AG04450 (cell line): ENCODE measurements at regions not wholly inside any gene's neighbourhood (a gene's known extent, or its start where the extent isn't known, plus 50 kb on each side); places are given as distances from the start of the nearest gene placed in this dataset.

Experiments used
- CTCF ChIA-PET: fragments of 300-600, 350-600 bp; formaldehyde crosslinking; extraction: SDS; loops from one replicate; lab custom pipeline; 2022; ENCODE audit warnings: antibody characterized with exemption, inconsistent platforms; lab: Charles Lee
- POLR2A ChIA-PET: fragments of 350-600 bp; formaldehyde crosslinking; extraction: SDS; loops from one replicate; lab custom pipeline; 2021; ENCODE audit warnings: antibody characterized with exemption, inconsistent platforms; lab: Yijun Ruan, JAX
- DNase-seq: peaks from one replicate; pipeline ENCODE4 v3.0.0-alpha.2; 2011; ENCODE audit warnings: low read depth, low spot score
- H3K27ac ChIP-seq: one replicate; pipeline ENCODE4 v1.5.1; 2012; ENCODE audit warnings: low read depth, low read length, control low read depth
- H3K27me3 ChIP-seq: one replicate; pipeline ENCODE4 v1.6.0; 2012; ENCODE audit warnings: low read length; ENCODE audit not compliant: control insufficient read depth, insufficient read depth
- H3K4me3 ChIP-seq: 2 replicates; pipeline ENCODE4 v1.5.1; 2011; ENCODE audit warnings: mild to moderate bottlenecking, low read depth, low read length, control low read depth
- H3K9me3 ChIP-seq: 2 replicates; pipeline ENCODE4 v1.5.1; 2012; ENCODE audit warnings: low read length; ENCODE audit not compliant: control insufficient read depth, insufficient read depth
- CTCF ChIP-seq: IDR thresholded peaks from 2 replicates; pipeline ENCODE4 v1.5.1; 2011; ENCODE audit warnings: low read depth, low read length, control low read depth, inconsistent platforms

GRCh38 chr3:103894162-103894822 is 1459.5 kb downstream of the ZPLD1 start:
- no peak for TF ChIP-seq CTCF
- DNase-seq: no peak
- H3K27me3 ChIP-seq: no peaks in the 10 kb centered on the region
- H3K27ac ChIP-seq: no peak overlapping the region
- no peak overlapping the region for H3K4me3 ChIP-seq
- H3K9me3 ChIP-seq: no peaks in the 10 kb centered on the region
- ChIA-PET CTCF (no interaction called here), POLR2A (no interaction called here)

GRCh38 chr3:103899328-103899727 is 1464.5 kb downstream of the ZPLD1 start:
- Histone ChIP-seq H3K9me3 (no peaks in the 10 kb centered on the region), H3K27ac (no peak overlapping the region), H3K4me3 (no peak overlapping the region), H3K27me3 (no peaks in the 10 kb centered on the region)
- no peak for DNase-seq
- POLR2A ChIA-PET: no interaction called here
- TF ChIP-seq CTCF: no peak
- CTCF ChIA-PET: no interaction called here

- Histone ChIP-seq H3K9me3 (no peaks in the 10 kb centered on the region), H3K4me3 (no peak overlapping the region), H3K27me3 (no peaks in the 10 kb centered on the region), H3K27ac (no peak overlapping the region)
- no peak for DNase-seq
- CTCF ChIA-PET: no interaction called here
- no peak for TF ChIP-seq CTCF
- POLR2A ChIA-PET: no interaction called here
Observed at GRCh38 chr3:103904991-103905390, 1461.7 kb upstream of the ALCAM start.

- no peak for DNase-seq
- POLR2A ChIA-PET: no interaction called here
- H3K27me3 ChIP-seq: no peaks in the 10 kb centered on the region
- no peaks in the 10 kb centered on the region for H3K9me3 ChIP-seq
- TF ChIP-seq CTCF: no peak
- no peak overlapping the region for H3K4me3 ChIP-seq
- H3K27ac ChIP-seq: no peak overlapping the region
- CTCF ChIA-PET: no interaction called here
Observed at GRCh38 chr3:103906304-103906703, 1460.4 kb upstream of the ALCAM start.

- no peak overlapping the region for H3K4me3 ChIP-seq
- H3K27me3 ChIP-seq: no peaks in the 10 kb centered on the region
- TF ChIP-seq CTCF: no peak
- DNase-seq: no peak
- no peak overlapping the region for H3K27ac ChIP-seq
- ChIA-PET POLR2A (no interaction called here), CTCF (no interaction called here)
- no peaks in the 10 kb centered on the region for H3K9me3 ChIP-seq
Observed at GRCh38 chr3:103906808-103907207, 1459.9 kb upstream of the ALCAM start.
